Keratinocyte (primary cell): ENCODE measurements at regions not wholly inside any gene's neighbourhood (a gene's known extent, or its start where the extent isn't known, plus 50 kb on each side); places are given as distances from the start of the nearest gene placed in this dataset.

Experiments used
- DNase-seq: peaks from one replicate; pipeline ENCODE4 v3.0.0-alpha.2; 2011; ENCODE audit warnings: low read depth, missing footprints, low spot score
- FAIRE-seq: peaks from 2 replicates; lab custom pipeline; 2011; peaks lifted over from hg19 to GRCh38; lab: Jason Lieb, UNC
- H2AFZ ChIP-seq: 2 replicates; pipeline ENCODE4 v1.6.0; 2012; ENCODE audit warnings: low read length, control low read depth, inconsistent platforms; ENCODE audit not compliant: control insufficient read depth
- H3K27ac ChIP-seq: 2 replicates; pipeline ENCODE4 v1.5.1; 2011; ENCODE audit warnings: low read length; ENCODE audit not compliant: control insufficient read depth, insufficient read depth
- H3K27me3 ChIP-seq: 3 replicates; pipeline ENCODE4 v1.6.0; 2011; ENCODE audit warnings: low read length; ENCODE audit not compliant: control insufficient read depth, insufficient read depth; ENCODE audit errors: extremely low read depth
- H3K36me3 ChIP-seq, 2 experiments: 2 replicates in 1 of 2; 3 replicates in 1 of 2; pipeline ENCODE4 v1.5.1; 2011; ENCODE audit warnings: low read length in 2 of 2, mild to moderate bottlenecking in 1 of 2; ENCODE audit not compliant: control insufficient read depth in 2 of 2, insufficient read depth in 2 of 2; ENCODE audit errors: extremely low read depth in 1 of 2
- H3K4me1 ChIP-seq: 3 replicates; pipeline ENCODE4 v1.5.1; 2011; ENCODE audit warnings: low read length; ENCODE audit not compliant: control insufficient read depth, insufficient read depth; ENCODE audit errors: extremely low read depth
- H3K4me2 ChIP-seq: 3 replicates; pipeline ENCODE4 v1.6.0; 2011; ENCODE audit warnings: low read depth, low read length; ENCODE audit not compliant: control insufficient read depth, insufficient read depth; ENCODE audit errors: extremely low read depth
- H3K4me3 ChIP-seq, 3 experiments: fragments of 200-600 bp in 1 of 3; sonication (generic) in 1 of 3; 2 replicates in 2 of 3; 3 replicates in 1 of 3; pipeline ENCODE4 v1.5.1; 2011 to 2016; ENCODE audit warnings: low read length in 3 of 3, mild to moderate bottlenecking in 3 of 3, control low read depth in 2 of 3, inconsistent platforms in 1 of 3, low read depth in 1 of 3, mixed read lengths in 1 of 3, mixed run types in 1 of 3, moderate library complexity in 1 of 3; ENCODE audit not compliant: control insufficient read depth in 2 of 3, insufficient read depth in 2 of 3; ENCODE audit errors: extremely low read depth in 1 of 3
- H3K79me2 ChIP-seq: 2 replicates; pipeline ENCODE4 v1.6.0; 2012; ENCODE audit warnings: low read length; ENCODE audit not compliant: control insufficient read depth, insufficient read depth
- H3K9ac ChIP-seq: 3 replicates; pipeline ENCODE4 v1.6.0; 2011; ENCODE audit warnings: low read length; ENCODE audit not compliant: control insufficient read depth, insufficient read depth; ENCODE audit errors: extremely low read depth
- H3K9me1 ChIP-seq: 3 replicates; pipeline ENCODE4 v1.6.0; 2011; ENCODE audit warnings: low read length; ENCODE audit not compliant: control insufficient read depth, insufficient read depth; ENCODE audit errors: extremely low read depth
- H3K9me3 ChIP-seq: 2 replicates; pipeline ENCODE4 v1.5.1; 2012; ENCODE audit warnings: low read depth, low read length; ENCODE audit not compliant: control insufficient read depth
- H4K20me1 ChIP-seq: 3 replicates; pipeline ENCODE4 v1.6.0; 2011; ENCODE audit warnings: low read length; ENCODE audit not compliant: control insufficient read depth, insufficient read depth; ENCODE audit errors: extremely low read depth
- EZH2 ChIP-seq: IDR thresholded peaks from one replicate; pipeline ENCODE4 v1.6.1; 2012; ENCODE audit warnings: inconsistent platforms, mild to moderate bottlenecking, low read length, moderate library complexity
- dilution Hi-C: fragments of 300-500 bp; cut with MboI; formaldehyde crosslinking; loops from one replicate; pipeline ENCODE4 v1.7.0; 2020; ENCODE audit warnings: low sequenced_read_pairs; ENCODE audit not compliant: extremely low pct_ligation_motif_present
- TF ChIP-seq, protein P1 (sequence below), 3 experiments: IDR thresholded peaks in 1 of 3; conservative IDR thresholded peaks in 1 of 3; optimal IDR thresholded peaks in 1 of 3; 2 replicates in 2 of 3; 3 replicates in 1 of 3; pipeline versions ENCODE3 to v1.5.1; 2011; ENCODE audit warnings: low read length in 3 of 3, mild to moderate bottlenecking in 3 of 3, moderate library complexity in 2 of 3, control low read depth in 1 of 3, inconsistent platforms in 1 of 3; ENCODE audit not compliant: insufficient read depth in 2 of 3; ENCODE audit errors: extremely low read depth in 1 of 3

DNA sequence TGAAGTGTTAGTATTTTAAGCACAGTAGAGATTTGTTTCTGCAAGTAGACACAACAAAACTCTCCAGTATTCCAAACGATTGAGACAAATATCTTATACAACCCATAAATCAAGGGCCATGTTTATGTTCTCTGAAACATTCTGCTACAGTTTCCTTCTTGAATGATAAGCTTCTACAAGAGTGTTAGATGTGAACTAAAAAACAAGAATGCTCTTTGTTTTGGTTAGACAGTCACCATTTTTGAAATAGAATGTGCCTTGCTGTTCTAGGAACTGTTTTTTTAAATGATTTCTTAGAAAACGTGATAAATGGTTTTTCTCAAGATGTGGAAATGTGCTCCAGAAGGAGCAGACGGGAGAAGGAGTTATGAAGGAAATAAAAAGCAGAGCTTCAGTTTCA lies 1656.3 kb upstream of the FLRT2 start:
- no peaks in the 10 kb centered on the region for H3K79me2 ChIP-seq
- no peak overlapping the region for H3K27ac ChIP-seq
- no peaks in the 10 kb centered on the region for H3K4me1 ChIP-seq
- H3K9me1 ChIP-seq: no peaks in the 10 kb centered on the region
- no peak overlapping the region for H2AFZ ChIP-seq
- H3K9me3 ChIP-seq: no peaks in the 10 kb centered on the region
- H3K9ac ChIP-seq: no peak overlapping the region
- DNase-seq (no peak), FAIRE-seq (no peak)
- H3K4me2 ChIP-seq: no peak overlapping the region
- H3K36me3 ChIP-seq: no peaks in the 10 kb centered on the region
- dilution Hi-C loops: no loop called here
- H4K20me1 ChIP-seq: no peaks in the 10 kb centered on the region
- TF ChIP-seq EZH2: no peak
- TF ChIP-seq, protein P1, sequence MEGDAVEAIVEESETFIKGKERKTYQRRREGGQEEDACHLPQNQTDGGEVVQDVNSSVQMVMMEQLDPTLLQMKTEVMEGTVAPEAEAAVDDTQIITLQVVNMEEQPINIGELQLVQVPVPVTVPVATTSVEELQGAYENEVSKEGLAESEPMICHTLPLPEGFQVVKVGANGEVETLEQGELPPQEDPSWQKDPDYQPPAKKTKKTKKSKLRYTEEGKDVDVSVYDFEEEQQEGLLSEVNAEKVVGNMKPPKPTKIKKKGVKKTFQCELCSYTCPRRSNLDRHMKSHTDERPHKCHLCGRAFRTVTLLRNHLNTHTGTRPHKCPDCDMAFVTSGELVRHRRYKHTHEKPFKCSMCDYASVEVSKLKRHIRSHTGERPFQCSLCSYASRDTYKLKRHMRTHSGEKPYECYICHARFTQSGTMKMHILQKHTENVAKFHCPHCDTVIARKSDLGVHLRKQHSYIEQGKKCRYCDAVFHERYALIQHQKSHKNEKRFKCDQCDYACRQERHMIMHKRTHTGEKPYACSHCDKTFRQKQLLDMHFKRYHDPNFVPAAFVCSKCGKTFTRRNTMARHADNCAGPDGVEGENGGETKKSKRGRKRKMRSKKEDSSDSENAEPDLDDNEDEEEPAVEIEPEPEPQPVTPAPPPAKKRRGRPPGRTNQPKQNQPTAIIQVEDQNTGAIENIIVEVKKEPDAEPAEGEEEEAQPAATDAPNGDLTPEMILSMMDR (optimal IDR thresholded peaks at IDR 0.05 in 1 of 3, IDR thresholded peaks at IDR 0.05 in 1 of 3, conservative IDR thresholded peaks at IDR 0.05 in 1 of 3; ENCODE audit: extremely low read depth in 1 of 3, insufficient read depth in 2 of 3, low read length in 3 of 3): no peak
- no peak overlapping the region for H3K4me3 ChIP-seq
- H3K27me3 ChIP-seq: no peaks in the 10 kb centered on the region

DNA sequence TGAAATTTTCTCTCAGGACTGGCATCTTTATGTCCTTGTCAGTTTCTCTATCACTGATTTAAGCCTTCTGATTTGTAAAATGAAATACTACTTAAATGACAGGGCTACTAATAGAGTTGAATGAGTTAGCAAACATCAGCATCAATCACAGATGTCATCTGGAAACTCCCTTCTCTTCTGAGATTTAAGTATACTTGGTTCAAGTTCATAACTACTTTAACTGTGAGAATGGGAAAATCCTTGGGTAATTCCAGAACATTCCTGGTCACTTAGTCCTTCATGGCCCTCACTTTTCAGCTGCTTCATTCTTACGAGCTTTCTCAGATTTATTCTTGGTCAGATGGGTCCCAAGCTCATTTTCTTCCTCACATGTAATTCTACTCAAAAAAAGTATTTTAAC lies 1655.3 kb upstream of the FLRT2 start:
- no peak for TF ChIP-seq EZH2
- TF ChIP-seq, protein P1 (optimal IDR thresholded peaks at IDR 0.05 in 1 of 3, IDR thresholded peaks at IDR 0.05 in 1 of 3, conservative IDR thresholded peaks at IDR 0.05 in 1 of 3; ENCODE audit: extremely low read depth in 1 of 3, insufficient read depth in 2 of 3, low read length in 3 of 3): no peak
- Histone ChIP-seq H3K79me2 (no peaks in the 10 kb centered on the region), H3K36me3 (no peaks in the 10 kb centered on the region), H3K27ac (no peak overlapping the region), H3K4me2 (no peak overlapping the region), H2AFZ (no peak overlapping the region), H3K27me3 (no peaks in the 10 kb centered on the region), H3K4me1 (no peaks in the 10 kb centered on the region), H3K9me1 (no peaks in the 10 kb centered on the region), H4K20me1 (no peaks in the 10 kb centered on the region), H3K9me3 (no peaks in the 10 kb centered on the region), H3K9ac (no peak overlapping the region), H3K4me3 (no peak overlapping the region)
- dilution Hi-C loops: no loop called here
- FAIRE-seq (no peak), DNase-seq (no peak)
